ENCODE measurements at regions not wholly inside any gene's neighbourhood (a gene's known extent, or its start where the extent isn't known, plus 50 kb on each side); places are given as distances from the start of the nearest gene placed in this dataset.

GRCh38 chr17:72053449-72053848, 67.4 kb upstream of the SOX9 start:
- TF ChIP-seq CTCF (optimal IDR thresholded peaks at IDR 0.05 in 1 of 3, IDR thresholded peaks at IDR 0.05 in 1 of 3, conservative IDR thresholded peaks at IDR 0.05 in 1 of 3; ENCODE audit: extremely low read depth in 1 of 3, insufficient read depth in 2 of 3, low read length in 3 of 3) (no peak), EZH2 (IDR thresholded peaks at IDR 0.05; ENCODE audit: low read length) (no peak)

Measured in keratinocyte (primary cell).